HG02981 (cell line): ENCODE measurements at regions not wholly inside any gene's neighbourhood (a gene's known extent, or its start where the extent isn't known, plus 50 kb on each side); places are given as distances from the start of the nearest gene placed in this dataset.

Experiments
- ATAC-seq: cut with Tn5 transposase; IDR thresholded peaks from one replicate; pipeline ENCODE4 v1.9.1; 2021; ENCODE audit warnings: mild to moderate bottlenecking, moderate library complexity; ENCODE audit not compliant: unreplicated experiment

- ATAC-seq: no peak
Observed at GRCh38 chr2:105596411-105596921, 148.2 kb upstream of the NCK2 start.

- no peak for ATAC-seq
Observed at GRCh38 chr2:105595536-105595935, 149.2 kb upstream of the NCK2 start.

- no peak for ATAC-seq
Observed at GRCh38 chr2:105593221-105593967, 151.3 kb upstream of the NCK2 start.

GRCh38 chr2:105592288-105592687 is 152.4 kb upstream of the NCK2 start:
- ATAC-seq: no peak

- ATAC-seq: no peak
Observed at GRCh38 chr2:105590780-105591660, 153.7 kb upstream of the NCK2 start.

GRCh38 chr2:105588581-105588980 is 156.1 kb upstream of the NCK2 start:
- no peak for ATAC-seq

- ATAC-seq: no peak
Observed at GRCh38 chr2:105587637-105588036, 157.1 kb upstream of the NCK2 start.

- no peak for ATAC-seq
Observed at GRCh38 chr2:105584435-105585010, 160.2 kb upstream of the NCK2 start.

- no peak for ATAC-seq
Observed at GRCh38 chr2:105582952-105583660, 161.6 kb upstream of the NCK2 start.

- ATAC-seq: no peak
Observed at GRCh38 chr2:105581555-105581944, 163.2 kb upstream of the NCK2 start.

GRCh38 chr2:105580870-105581554 is 163.7 kb upstream of the NCK2 start:
- no peak for ATAC-seq

- ATAC-seq: no peak
Observed at GRCh38 chr2:105580216-105580615, 164.5 kb upstream of the NCK2 start.

GRCh38 chr2:105578166-105578565 is 166.5 kb upstream of the NCK2 start:
- ATAC-seq: no peak

- no peak for ATAC-seq
Observed at GRCh38 chr2:105577762-105578161, 166.9 kb upstream of the NCK2 start.

- ATAC-seq: peak; percentile 43
Observed at GRCh38 chr2:105576440-105577241, 168.1 kb upstream of the NCK2 start.

GRCh38 chr2:105576050-105576439 is 168.7 kb upstream of the NCK2 start:
- ATAC-seq: no peak

GRCh38 chr2:105575499-105576025 is 169.2 kb upstream of the NCK2 start:
- no peak for ATAC-seq

GRCh38 chr2:105574796-105575344 is 169.8 kb upstream of the NCK2 start:
- no peak for ATAC-seq
